HG02759 (cell line): ENCODE measurements at regions not wholly inside any gene's neighbourhood (a gene's known extent, or its start where the extent isn't known, plus 50 kb on each side); places are given as distances from the start of the nearest gene placed in this dataset.
"Not testable (repeated sequence)": the region's sequence is repeated elsewhere in the genome, so short reads cannot be mapped to it uniquely, and the experiment has no call there.

ENCODE experiments used
- ATAC-seq: cut with Tn5 transposase; IDR thresholded peaks from one replicate; pipeline ENCODE4 v1.9.1; 2021; ENCODE audit warnings: mild to moderate bottlenecking, moderate library complexity; ENCODE audit not compliant: unreplicated experiment

GRCh38 chr4:19266566-19266965 is 985.1 kb upstream of the SLIT2 start:
- no peak for ATAC-seq

GRCh38 chr4:19262467-19262866 is 989.2 kb upstream of the SLIT2 start:
- ATAC-seq, result no peak

- no peak for ATAC-seq
These were observed 991.4 kb upstream of the SLIT2 start for GRCh38 chr4:19260346-19260745.

- no peak for ATAC-seq
These were observed 991.8 kb upstream of the SLIT2 start for GRCh38 chr4:19259920-19260319.

- ATAC-seq, result no peak
These were observed 994.9 kb upstream of the SLIT2 start for GRCh38 chr4:19256823-19257222.

- no peak for ATAC-seq
These were observed 997.2 kb upstream of the SLIT2 start for GRCh38 chr4:19254486-19254885.

GRCh38 chr4:19248023-19248422 is 1003.7 kb upstream of the SLIT2 start:
- no peak for ATAC-seq

- no peak for ATAC-seq
These were observed 1009.8 kb upstream of the SLIT2 start for GRCh38 chr4:19241895-19242294.

GRCh38 chr4:19239565-19239964 is 1012.1 kb upstream of the SLIT2 start:
- ATAC-seq, result no peak

GRCh38 chr4:19236473-19236872 is 1015.2 kb upstream of the SLIT2 start:
- ATAC-seq, result no peak

- no peak for ATAC-seq
These were observed 1020.7 kb upstream of the SLIT2 start for GRCh38 chr4:19230906-19231545.

GRCh38 chr4:19227701-19228100 is 1024.0 kb upstream of the SLIT2 start:
- no peak for ATAC-seq

GRCh38 chr4:19224820-19225219 is 1026.9 kb upstream of the SLIT2 start:
- ATAC-seq, result no peak

GRCh38 chr4:19216476-19216875 is 1035.2 kb upstream of the SLIT2 start:
- ATAC-seq, result no peak

GRCh38 chr4:19214591-19215186 is 1037.0 kb upstream of the SLIT2 start:
- ATAC-seq, result no peak

GRCh38 chr4:19213388-19213787 is 1038.3 kb upstream of the SLIT2 start:
- ATAC-seq, result no peak

GRCh38 chr4:19205853-19206252 is 1045.9 kb upstream of the SLIT2 start:
- ATAC-seq, result no peak

- not testable (repeated sequence) for ATAC-seq
These were observed 1053.9 kb upstream of the SLIT2 start for GRCh38 chr4:19197838-19198237.

GRCh38 chr4:19195696-19196095 is 1056.0 kb upstream of the SLIT2 start:
- no peak for ATAC-seq

- ATAC-seq, result no peak
These were observed 1057.0 kb upstream of the SLIT2 start for GRCh38 chr4:19194672-19195071.

GRCh38 chr4:19193274-19193981 is 1058.3 kb upstream of the SLIT2 start:
- ATAC-seq, result no peak

GRCh38 chr4:19191979-19192650 is 1059.6 kb upstream of the SLIT2 start:
- no peak for ATAC-seq
